ENCODE measurements at regions not wholly inside any gene's neighbourhood (a gene's known extent, or its start where the extent isn't known, plus 50 kb on each side); places are given as distances from the start of the nearest gene placed in this dataset.
"Not testable (repeated sequence)": the region's sequence is repeated elsewhere in the genome, so short reads cannot be mapped to it uniquely, and the experiment has no call there.

- TF ChIP-seq CTCF (IDR thresholded peaks at IDR 0.05; ENCODE audit: control insufficient read depth, insufficient read depth, low read depth, low read length, missing control alignments): no peak
- DNase-seq (ENCODE audit: low read depth): no peak
- no peak overlapping the region for H3K4me3 ChIP-seq (ENCODE audit: control insufficient read depth, low read depth, low read length)
Observed at GRCh38 chr6:27124252-27124657, 123.2 kb upstream of the PRSS16 start.

- no peak overlapping the region for H3K4me3 ChIP-seq (ENCODE audit: control insufficient read depth, low read depth, low read length)
- no peak for TF ChIP-seq CTCF (IDR thresholded peaks at IDR 0.05; ENCODE audit: control insufficient read depth, insufficient read depth, low read depth, low read length, missing control alignments)
Observed at GRCh38 chr6:27126046-27126814, 121.3 kb upstream of the PRSS16 start.

GRCh38 chr6:27126815-27127537, 120.5 kb upstream of the PRSS16 start:
- DNase-seq (ENCODE audit: low read depth): peak; percentile 65
- H3K4me3 ChIP-seq (ENCODE audit: control insufficient read depth, low read depth, low read length): peak overlapping the region; percentile 41
- peak; percentile 84 for TF ChIP-seq CTCF (IDR thresholded peaks at IDR 0.05; ENCODE audit: control insufficient read depth, insufficient read depth, low read depth, low read length, missing control alignments)

More at GRCh38 chr6:27126046-27126814, 121.3 kb upstream of the PRSS16 start:
- DNase-seq (ENCODE audit: low read depth): no peak

GRCh38 chr6:27127874-27128273, 119.6 kb upstream of the PRSS16 start:
- not testable (repeated sequence) for DNase-seq (ENCODE audit: low read depth); H3K4me3 ChIP-seq (ENCODE audit: control insufficient read depth, low read depth, low read length)

- DNase-seq (ENCODE audit: low read depth): no peak
- no peak overlapping the region for H3K4me3 ChIP-seq (ENCODE audit: control insufficient read depth, low read depth, low read length)
- TF ChIP-seq CTCF (IDR thresholded peaks at IDR 0.05; ENCODE audit: control insufficient read depth, insufficient read depth, low read depth, low read length, missing control alignments): no peak
Observed at GRCh38 chr6:27128311-27129094, 119.0 kb upstream of the PRSS16 start.

- H3K4me3 ChIP-seq (ENCODE audit: control insufficient read depth, low read depth, low read length): no peak overlapping the region
- no peak for DNase-seq (ENCODE audit: low read depth)
- no peak for TF ChIP-seq CTCF (IDR thresholded peaks at IDR 0.05; ENCODE audit: control insufficient read depth, insufficient read depth, low read depth, low read length, missing control alignments)
Observed at GRCh38 chr6:27129095-27129815, 118.2 kb upstream of the PRSS16 start.

Measured in AG09309 (cell line).